ENCODE measurements at regions not wholly inside any gene's neighbourhood (a gene's known extent, or its start where the extent isn't known, plus 50 kb on each side); places are given as distances from the start of the nearest gene placed in this dataset.

DNA sequence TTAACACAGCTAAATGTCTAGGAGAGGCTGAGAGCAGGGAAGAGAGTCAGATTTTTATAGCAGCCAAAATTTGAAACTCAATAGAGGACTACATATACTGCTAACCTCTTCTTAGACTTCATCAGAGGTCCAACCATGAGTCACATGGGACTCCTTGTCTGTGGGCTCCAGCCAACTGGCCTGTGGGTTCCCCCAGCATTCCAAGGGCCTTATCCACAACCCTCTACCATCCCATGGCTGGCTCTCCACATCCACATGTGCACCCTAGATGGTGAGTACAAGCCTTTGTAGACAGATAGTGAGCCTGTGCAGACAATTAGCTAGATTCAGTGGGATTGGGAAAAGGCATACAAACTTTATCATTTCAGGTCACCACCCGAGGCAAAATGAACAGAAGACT is 901.9 kb upstream of the ZEB2 start:
- TF ChIP-seq CTCF (conservative IDR thresholded peaks at IDR 0.05) (no peak), EZH2 (IDR thresholded peaks at IDR 0.05; ENCODE audit: low read depth) (no peak)
